Colonic mucosa (tissue), 4 donors: ENCODE measurements at regions not wholly inside any gene's neighbourhood (a gene's known extent, or its start where the extent isn't known, plus 50 kb on each side); places are given as distances from the start of the nearest gene placed in this dataset.

Experiments
- DNase-seq: peaks from one replicate; pipeline ENCODE4 v3.0.0-alpha.2; 2020
- H3K27ac ChIP-seq: fragments of 200-600 bp; one replicate; pipeline ENCODE4 v1.8.0; 2021
- H3K27me3 ChIP-seq: fragments of 200-600 bp; one replicate; pipeline ENCODE4 v1.8.0; 2021
- H3K36me3 ChIP-seq: fragments of 200-600 bp; one replicate; pipeline ENCODE4 v1.8.0; 2021
- H3K4me1 ChIP-seq: fragments of 200-600 bp; one replicate; pipeline ENCODE4 v1.8.0; 2021; ENCODE audit warnings: mild to moderate bottlenecking
- H3K4me3 ChIP-seq: fragments of 200-600 bp; one replicate; pipeline ENCODE4 v1.8.0; 2021
- H3K9ac ChIP-seq, 2 donors: one replicate each; pipeline ENCODE4 v1.7.0; 2013; ENCODE audit warnings: control low read depth in 2 of 2, low read depth in 2 of 2, low read length in 2 of 2
- H3K9me3 ChIP-seq: fragments of 200-600 bp; one replicate; pipeline ENCODE4 v1.8.0; 2021
- CTCF ChIP-seq: fragments of 200-600 bp; IDR thresholded peaks from one replicate; pipeline ENCODE4 v1.8.0; 2022; ENCODE audit warnings: antibody characterized with exemption, mild to moderate bottlenecking
- intact Hi-C: fragments of 100-400 bp; cut with DNase I; formaldehyde crosslinking; loops from one replicate; pipeline ENCODE4 v1.14.1; 2022
- donor health status: healthy.
- donor health status: DM: no; HTN: no; CAD: no.
- donor health status: DM: no; HTN: no; CAD: no.

- Histone ChIP-seq H3K9ac (no peak overlapping the region), H3K4me1 (no peaks in the 10 kb centered on the region), H3K4me3 (no peak overlapping the region), H3K27ac (no peak overlapping the region), H3K9me3 (no peaks in the 10 kb centered on the region), H3K27me3 (no peaks in the 10 kb centered on the region), H3K36me3 (no peaks in the 10 kb centered on the region)
- no peak for DNase-seq
- TF ChIP-seq CTCF: no peak
- intact Hi-C loops: loop anchor here (5.0 kb wide), 2 partner anchors 352 to 657 kb away; no protein-coding TSS in a partner anchor
Observed at GRCh38 chr21:35404247-35404646, 355.1 kb upstream of the RUNX1 start.

GRCh38 chr21:35402061-35402460, 353.0 kb upstream of the RUNX1 start:
- H3K4me3 ChIP-seq: no peak overlapping the region
- DNase-seq: no peak
- H3K27me3 ChIP-seq: no peaks in the 10 kb centered on the region
- H3K27ac ChIP-seq: no peak overlapping the region
- no peaks in the 10 kb centered on the region for H3K4me1 ChIP-seq
- no peaks in the 10 kb centered on the region for H3K36me3 ChIP-seq
- H3K9me3 ChIP-seq: no peaks in the 10 kb centered on the region
- H3K9ac ChIP-seq: no peak overlapping the region
- intact Hi-C loops: loop anchor here (5.0 kb wide), 2 partner anchors 350 to 655 kb away; no protein-coding TSS in a partner anchor
- TF ChIP-seq CTCF: no peak

- H3K27me3 ChIP-seq: no peaks in the 10 kb centered on the region
- no peak overlapping the region for H3K9ac ChIP-seq
- no peak overlapping the region for H3K4me3 ChIP-seq
- H3K9me3 ChIP-seq: no peaks in the 10 kb centered on the region
- H3K27ac ChIP-seq: no peak overlapping the region
- intact Hi-C loops: loop anchor here (2.0 to 5.0 kb wide), 3 partner anchors 349 to 654 kb away; no protein-coding TSS in a partner anchor
- no peaks in the 10 kb centered on the region for H3K4me1 ChIP-seq
- H3K36me3 ChIP-seq: no peaks in the 10 kb centered on the region
- TF ChIP-seq CTCF: no peak
- no peak for DNase-seq
Observed at GRCh38 chr21:35401476-35401875, 352.4 kb upstream of the RUNX1 start.

GRCh38 chr21:35400233-35400939, 351.3 kb upstream of the RUNX1 start:
- Histone ChIP-seq H3K27me3 (no peaks in the 10 kb centered on the region), H3K9ac (no peak overlapping the region), H3K27ac (no peak overlapping the region), H3K4me1 (no peaks in the 10 kb centered on the region), H3K9me3 (no peaks in the 10 kb centered on the region), H3K4me3 (no peak overlapping the region), H3K36me3 (no peaks in the 10 kb centered on the region)
- DNase-seq: peak; percentile 50
- TF ChIP-seq CTCF: peak; percentile 39
- intact Hi-C loops: loop anchor here (2.0 to 5.0 kb wide), 3 partner anchors 348 to 653 kb away; no protein-coding TSS in a partner anchor

- no peak overlapping the region for H3K9ac ChIP-seq
- no peaks in the 10 kb centered on the region for H3K36me3 ChIP-seq
- TF ChIP-seq CTCF: no peak
- no peaks in the 10 kb centered on the region for H3K9me3 ChIP-seq
- H3K4me3 ChIP-seq: no peak overlapping the region
- no peak overlapping the region for H3K27ac ChIP-seq
- no peak for DNase-seq
- intact Hi-C loops: loop anchor here (2.0 to 5.0 kb wide), 3 partner anchors 347 to 652 kb away; no protein-coding TSS in a partner anchor
- H3K27me3 ChIP-seq: no peaks in the 10 kb centered on the region
- H3K4me1 ChIP-seq: no peaks in the 10 kb centered on the region
Observed at GRCh38 chr21:35399706-35400105, 350.6 kb upstream of the RUNX1 start.
